Activated CD4-positive, alpha-beta T cell treated with anti-CD3 and anti-CD28 coated beads, Interleukin-2, amount 50 U/mL, for 16 hours (primary cell): ENCODE measurements at regions not wholly inside any gene's neighbourhood (a gene's known extent, or its start where the extent isn't known, plus 50 kb on each side); places are given as distances from the start of the nearest gene placed in this dataset.

Experiments
- DNase-seq: peaks from one replicate; pipeline ENCODE4 v3.0.0-alpha.2; 2020

- DNase-seq, result no peak
Measured at GRCh38 chr20:50413088-50413500, 97.1 kb upstream of the PTPN1 start.

GRCh38 chr20:50415021-50415515 is 95.1 kb upstream of the PTPN1 start:
- no peak for DNase-seq

- DNase-seq, result no peak
Measured at GRCh38 chr20:50415516-50416268, 94.5 kb upstream of the PTPN1 start.

- no peak for DNase-seq
Measured at GRCh38 chr20:50416269-50417022, 93.7 kb upstream of the PTPN1 start.

GRCh38 chr20:50417023-50417329 is 93.2 kb upstream of the PTPN1 start:
- DNase-seq, result no peak

- no peak for DNase-seq
Measured at GRCh38 chr20:50417484-50418235, 92.5 kb upstream of the PTPN1 start.

- no peak for DNase-seq
Measured at GRCh38 chr20:50418890-50419642, 91.1 kb upstream of the PTPN1 start.

GRCh38 chr20:50420380-50420779 is 89.8 kb upstream of the PTPN1 start:
- DNase-seq, result no peak

- DNase-seq, result no peak
Measured at GRCh38 chr20:50421356-50422340, 88.5 kb upstream of the PTPN1 start.

GRCh38 chr20:50423758-50424157 is 86.4 kb upstream of the PTPN1 start:
- no peak for DNase-seq

GRCh38 chr20:50425076-50425475 is 85.1 kb upstream of the PTPN1 start:
- no peak for DNase-seq

GRCh38 chr20:50426866-50427718 is 83.1 kb upstream of the PTPN1 start:
- DNase-seq, result no peak

- DNase-seq, result no peak
Measured at GRCh38 chr20:50427719-50428083, 82.5 kb upstream of the PTPN1 start.

- no peak for DNase-seq
Measured at GRCh38 chr20:50428097-50428828, 81.9 kb upstream of the PTPN1 start.

- no peak for DNase-seq
Measured at GRCh38 chr20:50429412-50429811, 80.8 kb upstream of the PTPN1 start.

GRCh38 chr20:50431066-50431450 is 79.1 kb upstream of the PTPN1 start:
- no peak for DNase-seq

- DNase-seq, result no peak
Measured at GRCh38 chr20:50433001-50433761, 77.0 kb upstream of the PTPN1 start.

- DNase-seq, result no peak
Measured at GRCh38 chr20:50434321-50434652, 75.9 kb upstream of the PTPN1 start.

GRCh38 chr20:50434653-50435396 is 75.4 kb upstream of the PTPN1 start:
- DNase-seq, result no peak
